Psoas muscle (tissue), 7 donors: ENCODE measurements at regions not wholly inside any gene's neighbourhood (a gene's known extent, or its start where the extent isn't known, plus 50 kb on each side); places are given as distances from the start of the nearest gene placed in this dataset.

Experiments
- ATAC-seq, 4 donors: fragments of 200-7000 bp; cut with Tn5 transposase; one replicate each; pipeline ENCODE4 v1.9.1; 2020; ENCODE audit warnings: moderate library complexity in 3 of 4, mild to moderate bottlenecking in 2 of 4
- DNase-seq, 2 donors: peaks; one replicate each; pipeline ENCODE4 v3.0.0-alpha.2; 2020
- H3K27ac ChIP-seq: fragments of 200-600 bp; one replicate; pipeline ENCODE4 v1.8.0; 2022
- H3K27me3 ChIP-seq, 3 donors: fragments of 200-600 bp in 1 of 3; one replicate each; pipeline versions ENCODE4 v1.6.1 to v1.8.0; 2013 to 2022; ENCODE audit warnings: low read length in 2 of 3, mild to moderate bottlenecking in 2 of 3, moderate library complexity in 1 of 3; ENCODE audit not compliant: insufficient read depth in 3 of 3
- H3K36me3 ChIP-seq, 2 donors: fragments of 200-600 bp in 1 of 2; one replicate each; pipeline versions ENCODE4 v1.6.1 to v1.8.0; 2013 to 2022; ENCODE audit warnings: low read depth in 1 of 2, mild to moderate bottlenecking in 1 of 2, moderate library complexity in 1 of 2; ENCODE audit not compliant: insufficient read depth in 1 of 2
- H3K4me1 ChIP-seq: fragments of 200-600 bp; one replicate; pipeline ENCODE4 v1.8.0; 2022
- H3K4me3 ChIP-seq: fragments of 200-600 bp; one replicate; pipeline ENCODE4 v1.8.0; 2022; ENCODE audit warnings: mild to moderate bottlenecking
- H3K9me3 ChIP-seq: fragments of 200-600 bp; one replicate; pipeline ENCODE4 v1.8.0; 2022
- CTCF ChIP-seq: fragments of 200-600 bp; IDR thresholded peaks from one replicate; pipeline ENCODE4 v1.8.0; 2022; ENCODE audit warnings: antibody characterized with exemption
- WGBS, 3 donors: extraction: QIAGEN DNeasy Blood & Tissue Kit; methylation state at CpG; one replicate each; pipeline versions ENCODE4 v1.1.6 to v1.1.7; 2013; 5-methylcytosine and 5-hydroxymethylcytosine counted together
- intact Hi-C, 2 donors: fragments of 100-400 bp; cut with DNase I; formaldehyde crosslinking; loops; one replicate each; pipeline versions ENCODE4 v1.11.0 to v1.14.2; 2022
- donor health status: healthy with polysubstance abuse.
- donor health status: DM: no; HTN: no; CAD: no; lungs with moderate emphysema.
- donor health status: Bipolar disorder and iron deficiency.
- donor health status: healthy.
- donor health status: DM: yes; HTN: yes; CAD: no.
- donor health status: DM: no; HTN: no; CAD: no.
- donor health status: DM: yes; HTN: yes; CAD: no.

GRCh38 chr6:74757813-74758212 is 448.0 kb downstream of the COL12A1 start:
- no peak for ATAC-seq
- Histone ChIP-seq H3K27me3 (no peaks in the 10 kb centered on the region), H3K4me1 (no peaks in the 10 kb centered on the region), H3K9me3 (no peaks in the 10 kb centered on the region), H3K27ac (no peak overlapping the region), H3K4me3 (no peak overlapping the region), H3K36me3 (no peaks in the 10 kb centered on the region)
- DNase-seq = no peak
- 23 to 44% (median 23%) methylated on average over 1 of the region's 1 CpG for WGBS, 3 donors
- TF ChIP-seq CTCF = no peak
- intact Hi-C loops = no loop called here

- Histone ChIP-seq H3K4me3 (no peak overlapping the region), H3K27ac (no peak overlapping the region), H3K4me1 (no peaks in the 10 kb centered on the region), H3K27me3 (no peaks in the 10 kb centered on the region), H3K9me3 (no peaks in the 10 kb centered on the region), H3K36me3 (no peaks in the 10 kb centered on the region)
- TF ChIP-seq CTCF = no peak
- intact Hi-C loops = no loop called here
- no peak for DNase-seq
- no peak for ATAC-seq
- 63 to 76% (median 72%) methylated on average over 2 of the region's 2 CpGs for WGBS, 3 donors
Measured at GRCh38 chr6:74756923-74757322, 448.9 kb downstream of the COL12A1 start.

- Histone ChIP-seq H3K27ac (no peak overlapping the region), H3K36me3 (no peaks in the 10 kb centered on the region), H3K4me3 (no peak overlapping the region), H3K27me3 (no peaks in the 10 kb centered on the region), H3K4me1 (no peaks in the 10 kb centered on the region), H3K9me3 (no peaks in the 10 kb centered on the region)
- no peak for DNase-seq
- no peak for TF ChIP-seq CTCF
- intact Hi-C loops = no loop called here
- no peak for ATAC-seq
- WGBS, 3 donors = 63 to 75% (median 63%) methylated on average over 2 of the region's 2 CpGs
Measured at GRCh38 chr6:74755778-74756177, 450.1 kb downstream of the COL12A1 start.

GRCh38 chr6:74755196-74755595 is 450.7 kb downstream of the COL12A1 start:
- Histone ChIP-seq H3K27ac (no peak overlapping the region), H3K4me1 (no peaks in the 10 kb centered on the region), H3K36me3 (no peaks in the 10 kb centered on the region), H3K27me3 (no peaks in the 10 kb centered on the region), H3K4me3 (no peak overlapping the region), H3K9me3 (no peaks in the 10 kb centered on the region)
- WGBS, 3 donors = 79 to 87% (median 83%) methylated on average over 9 to 10 of the region's 10 CpGs
- TF ChIP-seq CTCF = no peak
- DNase-seq (no peak), ATAC-seq (no peak)
- intact Hi-C loops = no loop called here

- ATAC-seq (no peak), DNase-seq (no peak)
- Histone ChIP-seq H3K36me3 (no peaks in the 10 kb centered on the region), H3K27ac (no peak overlapping the region), H3K4me1 (no peaks in the 10 kb centered on the region), H3K9me3 (no peaks in the 10 kb centered on the region), H3K4me3 (no peak overlapping the region), H3K27me3 (no peaks in the 10 kb centered on the region)
- no peak for TF ChIP-seq CTCF
- intact Hi-C loops = no loop called here
- WGBS, 3 donors = 64 to 68% (median 64%) methylated on average over 2 of the region's 2 CpGs
Measured at GRCh38 chr6:74753883-74754600, 451.8 kb downstream of the COL12A1 start.
